ENCODE measurements at regions not wholly inside any gene's neighbourhood (a gene's known extent, or its start where the extent isn't known, plus 50 kb on each side); places are given as distances from the start of the nearest gene placed in this dataset.

GRCh38 chr18:73805991-73806390, 341.6 kb downstream of the FBXO15 start:
- TF ChIP-seq POLR2A (IDR thresholded peaks at IDR 0.05) = no peak
- TF ChIP-seq CTCF (IDR thresholded peaks at IDR 0.05) = no peak
- TF ChIP-seq POLR2AphosphoS5 (IDR thresholded peaks at IDR 0.05) = no peak
- no peak for TF ChIP-seq EP300 (IDR thresholded peaks at IDR 0.05)
